Adrenal gland (tissue), 9 donors: ENCODE measurements at regions not wholly inside any gene's neighbourhood (a gene's known extent, or its start where the extent isn't known, plus 50 kb on each side); places are given as distances from the start of the nearest gene placed in this dataset.

Source experiments
- DNase-seq, 7 donors: peaks; one replicate each; pipeline ENCODE4 v3.0.0-alpha.2; 2019 to 2020
- H3K27ac ChIP-seq, 5 donors: fragments of 200-600 bp; sonication (generic) in 4 of 5; 1 replicate in 3 of 5; 2 replicates in 2 of 5; pipeline versions ENCODE4 v1.5.1 to v1.8.0; 2016 to 2020; ENCODE audit warnings: mild to moderate bottlenecking in 1 of 5
- H3K27me3 ChIP-seq: fragments of 200-600 bp; 2 replicates; pipeline ENCODE4 v1.8.0; 2021
- H3K36me3 ChIP-seq, 2 donors: fragments of 200-600 bp; replicated peaks in 1 of 2; 1 replicate in 1 of 2; 2 replicates in 1 of 2; pipeline versions ENCODE4 v1.5.1 to v1.8.0; 2018 to 2022
- H3K4me1 ChIP-seq, 2 donors: fragments of 200-600 bp; replicated peaks in 1 of 2; 1 replicate in 1 of 2; 2 replicates in 1 of 2; pipeline versions ENCODE4 v1.5.1 to v1.8.0; 2018 to 2021
- H3K4me3 ChIP-seq, 4 donors: fragments of 200-600 bp; sonication (generic) in 3 of 4; one replicate each; pipeline ENCODE4 v1.5.1; 2016 to 2018
- H3K9me3 ChIP-seq, 3 donors: fragments of 200-600 bp; sonication (generic) in 1 of 3; replicated peaks in 1 of 3; 1 replicate in 2 of 3; 2 replicates in 1 of 3; pipeline versions ENCODE4 v1.5.1 to v1.8.0; 2016 to 2021
- POLR2A ChIP-seq, 2 donors: fragments of 450-650 bp; IDR thresholded peaks; one replicate each; pipeline ENCODE4 v1.6.1; 2017; ENCODE audit warnings: antibody characterized with exemption in 2 of 2, mild to moderate bottlenecking in 2 of 2, moderate library complexity in 1 of 2
- WGBS, 4 donors: extraction: QIAGEN DNeasy Blood & Tissue Kit in 2 of 4; methylation state at CpG; one replicate each; pipeline versions ENCODE4 v1.1.5 to v1.1.7; 2013 to 2017; 5-methylcytosine and 5-hydroxymethylcytosine counted together
- intact Hi-C, 2 donors: fragments of 100-400 bp; cut with DNase I; formaldehyde crosslinking; loops; one replicate each; pipeline versions ENCODE4 v1.14.1 to v1.15.0; 2022 to 2023
- TF ChIP-seq, protein P1 (sequence below), 6 experiments: fragments of 450-650 bp in 4 of 6; fragments of 200-600 bp in 2 of 6; sonication (generic) in 1 of 6; IDR thresholded peaks; 1 replicate in 5 of 6; 2 replicates in 1 of 6; pipeline versions ENCODE4 v1.5.1 to v1.8.0; 2016 to 2021; ENCODE audit warnings: antibody characterized with exemption in 6 of 6, mild to moderate bottlenecking in 2 of 6, moderate library complexity in 1 of 6
- donor health status: healthy with polysubstance abuse.
- donor health status: Bipolar disorder and iron deficiency.
- donor health status: DM: yes; HTN: yes; CAD: no.
- donor health status: DM: no; HTN: no; CAD: no.
- donor health status: DM: no; HTN: no; CAD: no.

DNA sequence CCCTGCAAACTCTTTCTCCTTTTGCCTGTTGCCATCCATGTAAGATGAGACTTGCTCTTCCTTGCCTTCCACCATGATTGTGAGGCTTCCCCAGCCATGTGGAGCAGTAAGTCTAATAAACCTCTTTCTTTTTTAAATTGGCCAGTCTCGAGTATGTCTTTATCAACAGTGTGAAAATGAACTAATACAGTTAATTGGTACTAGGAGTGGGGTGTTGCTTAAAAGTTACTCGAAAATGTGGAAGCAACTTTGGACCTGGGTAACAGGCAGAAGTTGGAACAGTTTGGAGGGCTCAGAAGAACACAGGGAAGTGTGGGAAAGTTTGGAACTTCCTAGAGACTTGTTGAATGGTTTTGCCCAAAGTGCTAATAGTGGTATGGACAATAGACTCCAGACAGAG is 359.2 kb upstream of the KHDRBS2 start:
- no peak overlapping the region for H3K27ac ChIP-seq
- no peaks in the 10 kb centered on the region for H3K4me1 ChIP-seq
- WGBS, 4 donors = 45 to 61% (median 58%) methylated on average over 2 of the region's 2 CpGs
- H3K27me3 ChIP-seq = no peaks in the 10 kb centered on the region
- H3K4me3 ChIP-seq = no peak overlapping the region
- no peaks in the 10 kb centered on the region for H3K36me3 ChIP-seq
- H3K9me3 ChIP-seq = no peaks in the 10 kb centered on the region
- no peak for TF ChIP-seq POLR2A (IDR thresholded peaks at IDR 0.05)
- TF ChIP-seq, protein P1, sequence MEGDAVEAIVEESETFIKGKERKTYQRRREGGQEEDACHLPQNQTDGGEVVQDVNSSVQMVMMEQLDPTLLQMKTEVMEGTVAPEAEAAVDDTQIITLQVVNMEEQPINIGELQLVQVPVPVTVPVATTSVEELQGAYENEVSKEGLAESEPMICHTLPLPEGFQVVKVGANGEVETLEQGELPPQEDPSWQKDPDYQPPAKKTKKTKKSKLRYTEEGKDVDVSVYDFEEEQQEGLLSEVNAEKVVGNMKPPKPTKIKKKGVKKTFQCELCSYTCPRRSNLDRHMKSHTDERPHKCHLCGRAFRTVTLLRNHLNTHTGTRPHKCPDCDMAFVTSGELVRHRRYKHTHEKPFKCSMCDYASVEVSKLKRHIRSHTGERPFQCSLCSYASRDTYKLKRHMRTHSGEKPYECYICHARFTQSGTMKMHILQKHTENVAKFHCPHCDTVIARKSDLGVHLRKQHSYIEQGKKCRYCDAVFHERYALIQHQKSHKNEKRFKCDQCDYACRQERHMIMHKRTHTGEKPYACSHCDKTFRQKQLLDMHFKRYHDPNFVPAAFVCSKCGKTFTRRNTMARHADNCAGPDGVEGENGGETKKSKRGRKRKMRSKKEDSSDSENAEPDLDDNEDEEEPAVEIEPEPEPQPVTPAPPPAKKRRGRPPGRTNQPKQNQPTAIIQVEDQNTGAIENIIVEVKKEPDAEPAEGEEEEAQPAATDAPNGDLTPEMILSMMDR (IDR thresholded peaks at IDR 0.05) = no peak
- no peak for DNase-seq
- intact Hi-C loops = no loop called here

GRCh38 chr6:62640749-62641148 is 354.7 kb upstream of the KHDRBS2 start:
- no peaks in the 10 kb centered on the region for H3K9me3 ChIP-seq
- WGBS, 4 donors = 69 to 80% (median 78%) methylated on average over 2 of the region's 2 CpGs
- H3K4me3 ChIP-seq = no peak overlapping the region
- intact Hi-C loops = no loop called here
- TF ChIP-seq POLR2A (IDR thresholded peaks at IDR 0.05) = no peak
- TF ChIP-seq, protein P1 (IDR thresholded peaks at IDR 0.05) = no peak
- no peaks in the 10 kb centered on the region for H3K27me3 ChIP-seq
- no peaks in the 10 kb centered on the region for H3K4me1 ChIP-seq
- no peaks in the 10 kb centered on the region for H3K36me3 ChIP-seq
- H3K27ac ChIP-seq = no peak overlapping the region
- no peak for DNase-seq

DNA sequence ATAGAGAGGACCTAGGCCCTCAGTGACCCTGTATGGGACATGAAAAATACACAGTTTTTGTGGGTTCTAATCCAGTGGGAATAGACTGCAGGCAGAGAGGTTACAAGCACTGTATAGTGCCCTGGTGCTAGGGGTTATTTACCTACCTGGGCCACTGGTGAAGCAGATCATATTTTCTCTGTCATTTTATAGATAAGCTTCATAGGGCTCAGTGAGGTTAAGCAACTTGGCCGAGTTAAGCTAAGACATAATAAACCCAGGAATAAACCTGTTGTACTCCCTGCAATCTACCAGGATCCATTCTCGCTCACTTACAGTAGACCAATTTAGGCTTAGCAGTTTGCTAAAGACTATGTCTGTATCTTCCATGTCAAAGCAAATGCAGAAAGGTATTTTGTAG is 340.6 kb upstream of the KHDRBS2 start:
- DNase-seq = no peak

DNA sequence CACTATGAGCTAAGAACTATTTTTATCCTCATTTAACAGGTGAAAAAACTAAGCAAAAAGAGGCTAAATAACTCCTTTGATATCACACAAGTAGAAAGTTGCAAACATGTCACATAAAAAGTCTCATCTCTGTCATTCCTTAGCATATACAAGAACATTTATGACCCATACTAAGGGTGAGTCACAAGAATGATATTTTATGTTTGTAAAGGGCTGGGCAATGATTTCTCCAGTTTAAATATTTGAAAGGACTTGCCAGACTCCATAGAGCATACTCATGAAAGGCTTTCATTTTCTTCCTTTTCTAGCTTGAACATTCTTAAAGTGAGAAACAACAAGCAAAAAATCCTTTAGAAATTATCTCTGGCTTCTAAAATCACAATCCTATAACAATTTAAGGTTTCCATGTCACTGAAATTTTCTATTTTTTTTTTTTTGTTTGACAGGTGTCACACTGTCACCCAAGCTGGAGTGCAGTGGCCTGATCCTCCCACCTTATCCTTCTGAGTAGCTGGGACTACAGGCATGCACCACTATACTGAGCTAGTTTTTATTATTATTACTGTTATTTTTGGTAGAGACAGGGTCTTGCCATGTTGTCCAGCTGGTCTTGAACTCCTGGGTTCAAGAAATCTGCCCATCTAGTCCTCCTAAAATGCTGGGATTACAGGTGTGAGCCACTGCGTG is 338.0 kb upstream of the KHDRBS2 start:
- Histone ChIP-seq H3K9me3 (no peaks in the 10 kb centered on the region), H3K36me3 (no peaks in the 10 kb centered on the region), H3K27me3 (no peaks in the 10 kb centered on the region), H3K4me3 (no peak overlapping the region), H3K27ac (no peak overlapping the region), H3K4me1 (no peaks in the 10 kb centered on the region)
- no peak for DNase-seq
- WGBS, 4 donors = 79 to 90% (median 83%) methylated on average over 1 of the region's 1 CpG
- intact Hi-C loops = no loop called here
- TF ChIP-seq POLR2A (IDR thresholded peaks at IDR 0.05) = no peak
- TF ChIP-seq, protein P1 (IDR thresholded peaks at IDR 0.05) = no peak

More for the DNA sequence above, 340.6 kb upstream of the KHDRBS2 start:
- Histone ChIP-seq H3K9me3 (no peaks in the 10 kb centered on the region), H3K4me3 (no peak overlapping the region), H3K27me3 (no peaks in the 10 kb centered on the region), H3K36me3 (no peaks in the 10 kb centered on the region), H3K27ac (no peak overlapping the region), H3K4me1 (no peaks in the 10 kb centered on the region)
- intact Hi-C loops = no loop called here
- WGBS, 4 donors = 58 to 80% (median 61%) methylated on average over 2 of the region's 2 CpGs
- TF ChIP-seq, protein P1 (IDR thresholded peaks at IDR 0.05) = no peak
- TF ChIP-seq POLR2A (IDR thresholded peaks at IDR 0.05) = no peak
